22Rv1 (cell line): ENCODE measurements at regions not wholly inside any gene's neighbourhood (a gene's known extent, or its start where the extent isn't known, plus 50 kb on each side); places are given as distances from the start of the nearest gene placed in this dataset.

Source experiments
- CTCF ChIP-seq: fragments of 450-650 bp; IDR thresholded peaks from 2 replicates; pipeline ENCODE4 v1.5.1; 2017; ENCODE audit warnings: mild to moderate bottlenecking
- ZFX ChIP-seq: fragments of 450-650 bp; IDR thresholded peaks from 2 replicates; pipeline ENCODE4 v1.6.1; 2017; ENCODE audit warnings: antibody characterized with exemption, borderline replicate concordance

- TF ChIP-seq CTCF (no peak), ZFX (no peak)
Observed at GRCh38 chr13:81795710-81796109, 1454.8 kb upstream of the SPRY2 start.
